Endothelial cell (in vitro differentiated cells): ENCODE measurements at regions not wholly inside any gene's neighbourhood (a gene's known extent, or its start where the extent isn't known, plus 50 kb on each side); places are given as distances from the start of the nearest gene placed in this dataset.

ENCODE experiments used
- DNase-seq: peaks from one replicate; pipeline ENCODE4 v3.0.0; 2021; ENCODE audit warnings: low spot score
- H3K27ac Mint-ChIP-seq: one replicate; pipeline ENCODE4 v1.8.0; 2021; ENCODE audit warnings: mixed read lengths, inconsistent platforms; ENCODE audit not compliant: unreplicated experiment
- H3K27me3 Mint-ChIP-seq: one replicate; pipeline ENCODE4 v1.8.0; 2021; ENCODE audit warnings: mild to moderate bottlenecking, moderate library complexity, mixed read lengths, inconsistent platforms; ENCODE audit not compliant: unreplicated experiment
- H3K36me3 Mint-ChIP-seq: one replicate; pipeline ENCODE4 v1.8.0; 2021; ENCODE audit warnings: mild to moderate bottlenecking, low read depth, mixed read lengths, inconsistent platforms; ENCODE audit not compliant: unreplicated experiment
- H3K4me1 Mint-ChIP-seq: one replicate; pipeline ENCODE4 v1.8.0; 2021; ENCODE audit warnings: mild to moderate bottlenecking, mixed read lengths, inconsistent platforms; ENCODE audit not compliant: unreplicated experiment
- H3K4me3 Mint-ChIP-seq: one replicate; pipeline ENCODE4 v1.8.0; 2021; ENCODE audit warnings: mild to moderate bottlenecking, mixed read lengths, inconsistent platforms; ENCODE audit not compliant: unreplicated experiment
- H3K9me3 Mint-ChIP-seq: one replicate; pipeline ENCODE4 v1.8.0; 2021; ENCODE audit warnings: mixed read lengths, inconsistent platforms; ENCODE audit not compliant: unreplicated experiment
- TF ChIP-seq, protein P1 (sequence below): fragments of 200-600 bp; sonication (generic); IDR thresholded peaks from one replicate; pipeline ENCODE4 v1.5.0; 2021; ENCODE audit warnings: antibody characterized with exemption; ENCODE audit not compliant: unreplicated experiment

DNA sequence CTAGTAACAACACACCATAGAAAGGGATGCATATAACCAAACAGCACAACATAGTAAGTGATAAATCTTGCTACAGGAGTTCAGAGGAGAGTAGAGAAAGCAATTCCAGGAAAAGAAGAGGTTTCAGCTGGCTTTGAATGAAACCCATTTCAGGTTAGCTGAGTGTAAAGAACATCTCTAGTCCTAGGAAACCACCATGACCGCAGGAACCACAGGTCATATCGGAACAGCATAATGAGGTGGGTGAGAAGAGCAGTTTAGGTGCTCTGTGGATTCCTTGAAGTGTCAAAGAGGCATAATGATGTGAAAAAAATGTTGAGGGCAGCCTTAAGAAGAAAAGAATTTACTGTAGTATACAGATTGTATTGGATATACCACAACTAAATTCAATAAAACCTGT, 507.5 kb downstream of the MTRR start:
- no peak overlapping the region for H3K27ac Mint-ChIP-seq
- no peaks in the 10 kb centered on the region for H3K36me3 Mint-ChIP-seq
- no peak for DNase-seq
- H3K27me3 Mint-ChIP-seq: no peaks in the 10 kb centered on the region
- no peak overlapping the region for H3K4me3 Mint-ChIP-seq
- H3K4me1 Mint-ChIP-seq: no peaks in the 10 kb centered on the region
- TF ChIP-seq, protein P1, sequence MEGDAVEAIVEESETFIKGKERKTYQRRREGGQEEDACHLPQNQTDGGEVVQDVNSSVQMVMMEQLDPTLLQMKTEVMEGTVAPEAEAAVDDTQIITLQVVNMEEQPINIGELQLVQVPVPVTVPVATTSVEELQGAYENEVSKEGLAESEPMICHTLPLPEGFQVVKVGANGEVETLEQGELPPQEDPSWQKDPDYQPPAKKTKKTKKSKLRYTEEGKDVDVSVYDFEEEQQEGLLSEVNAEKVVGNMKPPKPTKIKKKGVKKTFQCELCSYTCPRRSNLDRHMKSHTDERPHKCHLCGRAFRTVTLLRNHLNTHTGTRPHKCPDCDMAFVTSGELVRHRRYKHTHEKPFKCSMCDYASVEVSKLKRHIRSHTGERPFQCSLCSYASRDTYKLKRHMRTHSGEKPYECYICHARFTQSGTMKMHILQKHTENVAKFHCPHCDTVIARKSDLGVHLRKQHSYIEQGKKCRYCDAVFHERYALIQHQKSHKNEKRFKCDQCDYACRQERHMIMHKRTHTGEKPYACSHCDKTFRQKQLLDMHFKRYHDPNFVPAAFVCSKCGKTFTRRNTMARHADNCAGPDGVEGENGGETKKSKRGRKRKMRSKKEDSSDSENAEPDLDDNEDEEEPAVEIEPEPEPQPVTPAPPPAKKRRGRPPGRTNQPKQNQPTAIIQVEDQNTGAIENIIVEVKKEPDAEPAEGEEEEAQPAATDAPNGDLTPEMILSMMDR: no peak
- H3K9me3 Mint-ChIP-seq: no peaks in the 10 kb centered on the region

DNA sequence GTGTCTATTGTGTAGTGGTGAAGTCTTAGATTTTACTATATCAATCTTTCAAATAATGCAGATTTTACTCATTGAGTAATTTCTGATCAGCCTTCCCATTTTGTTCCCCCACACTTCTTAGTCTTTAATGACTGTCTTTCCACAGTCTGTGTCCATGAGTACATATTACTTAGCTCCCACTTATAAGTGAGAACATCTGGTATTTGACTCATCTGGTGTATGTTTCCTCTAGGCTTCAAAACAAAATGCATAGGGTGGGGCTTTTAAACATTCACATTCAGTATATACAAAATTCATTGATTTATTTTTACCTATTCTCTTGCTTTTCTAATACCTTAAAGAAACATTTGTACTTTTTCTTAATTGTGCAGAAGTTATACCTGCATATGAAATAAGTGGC, 513.0 kb downstream of the MTRR start:
- H3K4me1 Mint-ChIP-seq: no peaks in the 10 kb centered on the region
- H3K36me3 Mint-ChIP-seq: no peaks in the 10 kb centered on the region
- no peak for DNase-seq
- no peaks in the 10 kb centered on the region for H3K9me3 Mint-ChIP-seq
- H3K27ac Mint-ChIP-seq: no peak overlapping the region
- TF ChIP-seq, protein P1: no peak
- H3K4me3 Mint-ChIP-seq: no peak overlapping the region
- no peaks in the 10 kb centered on the region for H3K27me3 Mint-ChIP-seq

DNA sequence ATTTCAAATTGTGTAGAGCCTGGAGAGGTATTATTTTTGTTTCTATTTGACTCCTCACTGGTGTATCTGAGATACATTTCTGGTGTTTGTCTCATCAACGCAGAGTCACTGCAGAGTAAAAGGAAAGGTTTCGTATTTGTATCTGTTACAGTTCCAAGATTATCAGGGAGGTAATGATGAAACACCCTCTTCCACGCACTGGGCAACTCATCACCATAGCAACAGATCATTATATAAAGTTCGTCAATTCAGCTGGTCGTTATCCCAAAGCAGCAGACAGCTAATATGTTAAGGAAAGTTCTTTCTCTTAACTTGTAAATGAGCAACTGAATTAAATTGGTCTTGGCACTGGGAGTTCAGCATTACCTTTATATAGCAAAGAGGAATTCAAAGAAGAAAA, 513.5 kb downstream of the MTRR start:
- Mint-ChIP-seq H3K4me3 (no peak overlapping the region), H3K27me3 (no peaks in the 10 kb centered on the region), H3K27ac (no peak overlapping the region), H3K4me1 (no peaks in the 10 kb centered on the region), H3K9me3 (no peaks in the 10 kb centered on the region), H3K36me3 (no peaks in the 10 kb centered on the region)
- TF ChIP-seq, protein P1: no peak
- no peak for DNase-seq

DNA sequence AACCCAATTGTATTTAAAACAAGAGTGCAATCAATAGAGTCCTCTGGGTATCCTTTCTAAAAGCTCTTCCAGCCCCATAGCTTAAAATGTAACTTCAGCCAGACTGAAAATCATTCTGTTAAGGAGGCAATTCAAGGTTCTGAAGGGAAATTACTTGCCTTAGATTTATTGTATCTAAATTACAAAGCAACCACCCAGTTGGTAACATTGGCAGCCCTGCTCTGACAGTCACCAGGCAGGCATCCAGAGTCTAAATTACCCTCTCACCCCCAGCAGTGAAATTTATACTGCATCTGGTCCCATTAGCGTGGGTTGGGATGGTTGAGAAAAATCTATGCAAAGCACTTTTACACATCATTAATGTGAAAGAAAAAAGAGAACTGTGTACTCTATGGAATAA, 514.7 kb downstream of the MTRR start:
- Mint-ChIP-seq H3K9me3 (no peaks in the 10 kb centered on the region), H3K27ac (no peak overlapping the region), H3K36me3 (no peaks in the 10 kb centered on the region), H3K4me1 (no peaks in the 10 kb centered on the region), H3K27me3 (no peaks in the 10 kb centered on the region), H3K4me3 (no peak overlapping the region)
- TF ChIP-seq, protein P1: no peak
- no peak for DNase-seq

DNA sequence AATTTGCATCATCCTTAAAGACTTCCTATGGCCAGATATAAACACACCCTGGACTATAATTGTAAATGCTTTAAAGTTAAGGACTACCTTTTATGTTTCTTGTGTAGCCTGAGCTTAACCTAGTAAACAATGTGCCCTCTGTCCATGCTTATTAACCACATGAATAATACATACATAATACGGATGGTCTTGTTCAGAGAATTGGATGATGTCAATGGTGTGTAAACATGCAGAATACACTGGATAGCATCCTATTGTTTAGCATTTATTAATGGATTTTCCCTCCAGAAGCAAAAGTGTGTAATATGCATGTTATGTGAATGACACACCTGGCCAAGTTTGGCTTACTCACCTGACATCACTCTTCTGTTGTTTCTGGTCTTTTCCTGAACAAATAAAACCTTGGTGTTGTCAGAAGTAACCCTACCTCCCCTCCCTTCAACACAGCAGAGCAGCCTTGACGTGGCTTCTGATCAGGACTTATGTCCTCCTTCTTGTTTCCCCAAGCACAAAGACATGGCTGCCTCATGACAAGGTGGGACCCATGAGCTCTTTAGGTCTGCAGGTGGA, 517.9 kb downstream of the MTRR start:
- H3K27ac Mint-ChIP-seq: no peak overlapping the region

More for the DNA sequence above, 517.9 kb downstream of the MTRR start:
- no peak for DNase-seq
- Mint-ChIP-seq H3K4me3 (no peak overlapping the region), H3K27me3 (no peaks in the 10 kb centered on the region), H3K36me3 (no peaks in the 10 kb centered on the region), H3K9me3 (no peaks in the 10 kb centered on the region), H3K4me1 (no peaks in the 10 kb centered on the region)
- TF ChIP-seq, protein P1: no peak
